B cell (primary cell): ENCODE measurements at regions not wholly inside any gene's neighbourhood (a gene's known extent, or its start where the extent isn't known, plus 50 kb on each side); places are given as distances from the start of the nearest gene placed in this dataset.

Source experiments
- ATAC-seq: fragments of 200-7000 bp; cut with Tn5 transposase; one replicate; pipeline ENCODE4 v1.10.0; 2021; ENCODE audit warnings: low read depth, mild to moderate bottlenecking, moderate number of reproducible peaks, moderate library complexity
- CTCF ChIA-PET: fragments of 350-600 bp; sonication (Branson Sonifier 250); formaldehyde crosslinking; loops from one replicate; lab custom pipeline; 2021; ENCODE audit warnings: antibody characterized with exemption, inconsistent platforms; lab: Charles Lee
- POLR2A ChIA-PET: fragments of 350-600 bp; sonication (Branson Sonifier 250); formaldehyde crosslinking; loops from one replicate; lab custom pipeline; 2021; ENCODE audit warnings: antibody characterized with exemption; lab: Charles Lee
- DNase-seq: peaks from one replicate; pipeline ENCODE4 v3.0.0; 2013
- H2AFZ ChIP-seq: 2 replicates; pipeline ENCODE4 v1.6.1; 2012; ENCODE audit warnings: mild to moderate bottlenecking, low read depth, low read length; ENCODE audit not compliant: insufficient read depth, poor library complexity, severe bottlenecking
- H3K27ac ChIP-seq, 2 donors: 1 replicate in 1 of 2; 2 replicates in 1 of 2; pipeline ENCODE4 v1.5.1; 2012 to 2013; ENCODE audit warnings: low read length in 2 of 2, mild to moderate bottlenecking in 2 of 2, moderate library complexity in 1 of 2
- H3K27me3 ChIP-seq, 4 experiments: fragments of 200-600 bp in 1 of 4; sonication (generic) in 1 of 4; replicated peaks in 1 of 4; 1 replicate in 2 of 4; 2 replicates in 2 of 4; pipeline versions ENCODE4 v1.6.1 to v1.7.0; 2013 to 2016; ENCODE audit warnings: low read length in 3 of 4, mild to moderate bottlenecking in 2 of 4, mixed read lengths in 1 of 4, moderate library complexity in 1 of 4; ENCODE audit not compliant: insufficient read depth in 4 of 4, control insufficient read depth in 3 of 4; ENCODE audit errors: control extremely low read depth in 1 of 4
- H3K36me3 ChIP-seq, 2 experiments: replicated peaks in 1 of 2; 1 replicate in 1 of 2; 2 replicates in 1 of 2; pipeline versions ENCODE4 v1.6.1 to v1.7.1; 2013; ENCODE audit warnings: low read length in 1 of 2; ENCODE audit not compliant: insufficient read depth in 2 of 2, control insufficient read depth in 1 of 2; ENCODE audit errors: control extremely low read depth in 1 of 2, extremely low read depth in 1 of 2
- H3K4me1 ChIP-seq, 2 donors: fragments of 200-600 bp in 1 of 2; sonication (generic) in 1 of 2; 1 replicate in 1 of 2; 2 replicates in 1 of 2; pipeline versions ENCODE4 v1.5.1 to v1.6.1; 2013 to 2017; ENCODE audit warnings: low read length in 2 of 2; ENCODE audit not compliant: control insufficient read depth in 2 of 2, insufficient read depth in 2 of 2
- H3K4me2 ChIP-seq: replicated peaks from 2 replicates; pipeline ENCODE3; 2012; ENCODE audit warnings: mild to moderate bottlenecking, low read depth, low read length; ENCODE audit not compliant: poor library complexity, severe bottlenecking
- H3K4me3 ChIP-seq, 5 experiments: fragments of 200-600 bp in 1 of 5; sonication (generic) in 1 of 5; 1 replicate in 3 of 5; 2 replicates in 2 of 5; pipeline versions ENCODE4 v1.5.1 to v1.7.0; 2011 to 2016; ENCODE audit warnings: low read length in 4 of 5, mild to moderate bottlenecking in 4 of 5, low read depth in 2 of 5, control low read depth in 1 of 5, moderate library complexity in 1 of 5; ENCODE audit not compliant: insufficient read depth in 1 of 5; ENCODE audit errors: control extremely low read depth in 1 of 5, extremely low read depth in 1 of 5
- H3K79me2 ChIP-seq: fragments of 200-600 bp; sonication (generic); one replicate; pipeline ENCODE4 v1.6.0; 2016; ENCODE audit warnings: low read length; ENCODE audit not compliant: control insufficient read depth, insufficient read depth
- H3K9ac ChIP-seq: fragments of 200-600 bp; sonication (generic); 2 replicates; pipeline ENCODE4 v1.6.1; 2017; ENCODE audit warnings: mild to moderate bottlenecking, low read length, moderate library complexity
- H3K9me3 ChIP-seq, 3 donors: one replicate each; pipeline versions ENCODE4 v1.6.1 to v1.7.1; 2013; ENCODE audit warnings: low read length in 2 of 3; ENCODE audit not compliant: control insufficient read depth in 2 of 3, insufficient read depth in 1 of 3; ENCODE audit errors: control extremely low read depth in 1 of 3
- H4K20me1 ChIP-seq: 2 replicates; pipeline ENCODE4 v1.6.0; 2012; ENCODE audit warnings: mild to moderate bottlenecking, low read length; ENCODE audit not compliant: insufficient read depth, control insufficient read depth, poor library complexity, severe bottlenecking
- H3K27ac Mint-ChIP-seq: one replicate; pipeline ENCODE4 v1.8.0; 2021; ENCODE audit warnings: mixed read lengths
- H3K27me3 Mint-ChIP-seq: one replicate; pipeline ENCODE4 v1.8.0; 2021; ENCODE audit warnings: mixed read lengths
- H3K4me1 Mint-ChIP-seq: one replicate; pipeline ENCODE4 v1.8.0; 2021; ENCODE audit warnings: mixed read lengths
- H3K4me3 Mint-ChIP-seq: one replicate; pipeline ENCODE4 v1.8.0; 2021; ENCODE audit warnings: mixed read lengths
- H3K9me3 Mint-ChIP-seq: one replicate; pipeline ENCODE4 v1.8.0; 2022; ENCODE audit warnings: mixed read lengths; ENCODE audit not compliant: insufficient read depth
- CTCF ChIP-seq: fragments of 200-600 bp; IDR thresholded peaks from one replicate; pipeline ENCODE4 v1.8.0; 2022; ENCODE audit warnings: antibody characterized with exemption, mild to moderate bottlenecking
- EZH2 ChIP-seq: IDR thresholded peaks from 2 replicates; pipeline ENCODE4 v1.6.1; 2012; ENCODE audit warnings: borderline replicate concordance, low read depth, mild to moderate bottlenecking, moderate library complexity, low read length; ENCODE audit not compliant: insufficient read depth, poor library complexity, severe bottlenecking
- WGBS: methylation state at CpG from one replicate; pipeline ENCODE4 v1.1.5; 2013; ENCODE audit warnings: missing lambda C conversion rate; ENCODE audit not compliant: insufficient coverage; 5-methylcytosine and 5-hydroxymethylcytosine counted together
- intact Hi-C: fragments of 100-400 bp; cut with micrococcal nuclease; formaldehyde crosslinking; loops from one replicate; pipeline ENCODE4 v1.10.0; 2022

GRCh38 chr13:44816701-44817100 lies 172.6 kb downstream of the NUFIP1 start:
- no peak for DNase-seq
- ChIA-PET CTCF (no interaction called here), POLR2A (no interaction called here)
- H3K9me3 Mint-ChIP-seq: no peaks in the 10 kb centered on the region
- H3K4me1 Mint-ChIP-seq: no peaks in the 10 kb centered on the region
- Histone ChIP-seq H3K9ac (no peak overlapping the region), H3K36me3 (no peaks in the 10 kb centered on the region), H3K4me3 (no peak overlapping the region), H2AFZ (no peak overlapping the region), H4K20me1 (no peaks in the 10 kb centered on the region), H3K27me3 (no peaks in the 10 kb centered on the region), H3K79me2 (no peaks in the 10 kb centered on the region), H3K4me1 (no peaks in the 10 kb centered on the region), H3K4me2 (no peak overlapping the region), H3K9me3 (no peaks in the 10 kb centered on the region), H3K27ac (no peak overlapping the region)
- intact Hi-C loops: no loop called here
- ATAC-seq: no peak
- WGBS: no CpG with 5 or more reads among the region's 1 CpG
- H3K27ac Mint-ChIP-seq: no peak overlapping the region
- peaks cover 17% of the 10 kb centered on the region for H3K27me3 Mint-ChIP-seq
- H3K4me3 Mint-ChIP-seq: no peak overlapping the region
- TF ChIP-seq CTCF (no peak), EZH2 (no peak)

DNA sequence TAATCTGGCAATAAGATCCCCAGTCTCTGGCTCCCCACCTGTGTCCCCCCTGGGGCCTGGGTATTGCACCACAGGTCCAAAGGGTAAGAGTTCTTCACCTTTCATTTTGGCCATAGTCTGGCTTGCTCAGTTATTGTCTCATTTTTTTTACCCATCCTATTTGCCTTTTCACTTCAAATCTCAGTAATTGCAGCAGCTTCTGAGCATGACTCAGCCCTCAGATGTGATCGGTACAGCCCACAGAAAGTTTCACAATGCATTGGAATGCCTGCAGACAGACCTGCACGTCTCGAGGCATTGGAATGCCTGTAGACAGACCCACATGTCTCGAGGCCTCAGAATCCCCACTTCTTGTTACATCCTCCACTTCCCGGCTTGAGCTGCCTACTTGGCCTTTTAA lies 173.6 kb downstream of the NUFIP1 start:
- Mint-ChIP-seq H3K4me3 (no peak overlapping the region), H3K27me3 (peaks cover 17% of the 10 kb centered on the region), H3K27ac (no peak overlapping the region), H3K9me3 (no peaks in the 10 kb centered on the region), H3K4me1 (no peaks in the 10 kb centered on the region)
- Histone ChIP-seq H2AFZ (no peak overlapping the region), H3K36me3 (no peaks in the 10 kb centered on the region), H4K20me1 (no peaks in the 10 kb centered on the region), H3K27ac (no peak overlapping the region), H3K4me2 (no peak overlapping the region), H3K9me3 (no peaks in the 10 kb centered on the region), H3K4me3 (no peak overlapping the region), H3K79me2 (no peaks in the 10 kb centered on the region), H3K4me1 (no peaks in the 10 kb centered on the region), H3K27me3 (no peaks in the 10 kb centered on the region), H3K9ac (no peak overlapping the region)
- 84% methylated on average over 5 of the region's 5 CpGs for WGBS
- TF ChIP-seq CTCF: no peak
- no peak for TF ChIP-seq EZH2
- intact Hi-C loops: no loop called here
- DNase-seq (no peak), ATAC-seq (no peak)
- ChIA-PET CTCF (no interaction called here), POLR2A (no interaction called here)
